SIG-M5 treated with dmso at 0.1 percent for 504 hours (cell line): ENCODE measurements at regions not wholly inside any gene's neighbourhood (a gene's known extent, or its start where the extent isn't known, plus 50 kb on each side); places are given as distances from the start of the nearest gene placed in this dataset.

Experiments
- DNase-seq: peaks from one replicate; lab custom pipeline; 2025; ENCODE audit not compliant: unreplicated experiment; lab: John Stamatoyannopoulos, UW

DNA sequence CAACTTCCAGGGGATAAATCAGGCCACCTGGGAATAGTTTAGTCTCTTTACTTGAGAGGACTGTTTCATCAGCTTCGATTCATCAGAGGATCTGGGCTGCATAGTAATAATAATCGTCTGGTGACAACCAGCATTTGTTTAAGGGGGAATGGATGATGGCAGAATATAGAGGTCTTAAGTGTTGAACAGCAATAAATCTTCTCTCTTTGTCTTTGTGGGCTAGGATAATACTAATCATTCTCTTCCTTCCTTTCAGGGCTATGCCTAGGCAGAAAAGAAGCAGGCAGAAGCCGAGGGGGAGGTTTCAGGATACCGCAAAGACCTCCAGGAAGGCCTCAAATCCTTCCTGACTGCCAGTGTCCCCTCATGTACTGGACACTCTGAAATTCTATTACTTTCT is 150.4 kb upstream of the GAREM1 start:
- DNase-seq = no peak

DNA sequence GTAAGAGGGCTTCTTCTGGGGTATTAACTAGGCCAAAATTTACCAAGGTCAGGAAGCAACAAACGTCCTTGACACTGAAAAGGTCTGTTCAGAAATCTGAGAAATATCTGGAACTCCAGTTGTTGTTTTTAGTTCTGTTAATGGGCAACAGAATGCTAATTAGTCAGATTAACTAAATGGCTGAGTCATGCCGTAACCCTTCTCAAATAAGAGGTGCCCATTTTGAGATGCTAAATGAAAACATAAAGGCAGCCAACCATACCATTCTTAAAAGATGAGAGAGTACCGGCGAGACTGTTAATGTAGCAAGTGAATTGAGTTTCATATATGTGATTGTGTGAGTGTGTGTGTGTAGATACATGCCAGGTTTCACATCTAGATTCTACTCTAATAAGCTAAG is 147.9 kb upstream of the GAREM1 start:
- DNase-seq = no peak

DNA sequence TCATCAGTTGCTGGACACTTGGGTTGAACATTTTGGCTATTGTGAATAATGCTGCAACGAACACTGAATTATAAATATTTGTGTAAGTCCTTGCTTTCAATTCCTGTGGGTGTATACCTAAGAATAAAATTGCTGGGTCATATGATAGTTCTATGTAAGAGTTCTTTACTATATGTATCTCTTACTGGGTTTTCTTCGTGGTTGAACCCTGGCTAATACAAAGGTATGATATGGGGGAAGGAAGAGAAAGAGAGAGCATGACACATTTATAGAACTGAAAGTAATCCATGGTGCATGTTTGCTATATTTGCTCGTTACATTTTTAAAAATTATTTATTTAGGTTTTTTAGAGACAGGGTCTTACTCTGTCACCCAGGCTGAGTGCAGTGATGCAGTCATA is 143.1 kb upstream of the GAREM1 start:
- DNase-seq = no peak

DNA sequence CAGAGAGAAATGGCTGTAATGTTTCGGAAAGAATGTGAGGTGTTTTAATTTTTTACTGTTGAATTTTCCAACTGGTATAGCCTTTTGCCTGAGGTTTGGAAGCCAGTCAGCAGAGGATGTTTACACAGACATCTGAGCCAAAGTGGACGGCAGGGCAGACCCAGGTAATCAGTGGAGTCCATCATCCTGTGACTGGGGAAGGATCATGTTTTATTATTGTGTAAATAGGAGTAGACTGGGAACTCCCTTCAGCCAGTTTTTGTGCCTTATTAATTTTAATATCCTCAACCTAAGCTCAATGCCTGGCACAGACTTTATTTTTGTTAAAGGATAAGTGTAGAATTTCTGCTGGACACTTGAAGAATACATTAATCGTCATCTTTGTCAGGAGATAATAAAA is 142.0 kb upstream of the GAREM1 start:
- DNase-seq = no peak

DNA sequence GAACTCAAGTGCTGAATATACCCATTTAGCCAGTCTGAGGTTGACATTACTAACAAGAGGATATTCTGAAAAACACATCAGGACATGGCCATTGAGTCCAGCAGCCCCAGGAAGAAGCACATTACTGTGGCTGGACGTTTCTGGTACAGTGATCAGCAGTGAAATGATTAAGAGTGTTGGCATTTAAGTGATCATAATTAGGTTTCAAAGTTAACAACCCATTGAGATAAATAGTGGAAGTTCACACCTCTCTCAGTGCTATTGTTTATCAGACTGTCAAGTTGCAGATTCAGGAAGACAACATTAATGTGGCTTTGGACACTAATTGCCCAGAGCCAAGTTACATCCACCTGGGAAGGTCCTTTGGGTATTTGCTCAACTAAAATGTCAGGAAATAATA is 139.5 kb upstream of the GAREM1 start:
- DNase-seq = no peak

DNA sequence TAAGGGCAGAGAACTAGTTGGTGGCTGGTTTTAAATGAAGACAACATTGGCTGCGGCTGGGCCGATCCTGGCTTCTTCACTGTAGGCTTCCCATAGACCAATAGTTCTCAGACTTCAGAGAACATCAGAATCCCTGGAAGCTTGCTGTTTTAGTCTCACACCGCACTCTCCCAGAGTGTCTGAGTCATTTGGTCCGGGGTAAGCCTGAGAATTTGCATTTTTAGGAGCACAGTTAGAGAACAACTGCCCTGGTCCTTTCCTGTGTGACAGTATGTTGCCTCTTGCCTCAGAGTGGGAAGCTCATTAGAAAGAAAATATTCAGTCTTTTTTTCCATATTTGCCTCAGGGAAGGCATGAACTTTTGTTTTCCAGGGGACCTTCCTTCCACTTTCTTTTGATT is 137.1 kb upstream of the GAREM1 start:
- no peak for DNase-seq

DNA sequence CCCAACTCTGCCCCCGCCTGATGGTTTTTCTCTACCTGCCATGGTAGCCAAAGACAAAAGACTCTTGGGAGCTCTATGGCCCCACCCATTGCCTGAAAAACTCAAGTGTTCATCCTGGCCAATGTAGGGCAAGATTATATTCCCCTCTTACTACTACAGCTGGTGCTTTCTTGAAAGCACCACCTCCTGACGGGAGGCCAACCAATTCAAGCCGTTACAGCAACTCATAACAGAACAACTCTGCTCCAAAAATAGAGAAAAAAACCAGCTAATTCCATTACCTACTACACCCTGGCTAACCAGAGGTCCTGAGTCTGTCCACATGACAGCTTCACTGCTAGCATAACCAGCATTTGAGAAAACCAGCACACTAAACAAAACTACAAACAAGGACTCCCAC is 127.5 kb upstream of the GAREM1 start:
- no peak for DNase-seq

DNA sequence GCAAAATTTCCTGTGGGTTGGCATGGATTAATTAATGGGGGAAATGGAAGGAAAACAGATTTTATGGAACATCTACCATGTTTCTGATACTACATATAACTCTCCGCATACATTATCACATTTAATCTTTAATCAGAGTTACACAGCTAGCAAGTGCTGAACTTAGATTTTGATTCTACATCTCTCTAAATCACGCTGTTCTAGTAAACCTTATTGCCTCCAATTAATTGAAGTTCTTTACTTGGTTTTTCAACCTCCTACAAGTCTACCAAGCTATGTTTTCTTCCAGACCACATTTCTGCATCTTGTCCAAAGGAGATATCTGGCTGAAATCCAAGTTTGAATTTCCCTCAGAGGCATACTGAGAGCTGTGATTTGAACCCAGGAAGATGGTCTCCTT is 125.8 kb upstream of the GAREM1 start:
- DNase-seq = no peak

DNA sequence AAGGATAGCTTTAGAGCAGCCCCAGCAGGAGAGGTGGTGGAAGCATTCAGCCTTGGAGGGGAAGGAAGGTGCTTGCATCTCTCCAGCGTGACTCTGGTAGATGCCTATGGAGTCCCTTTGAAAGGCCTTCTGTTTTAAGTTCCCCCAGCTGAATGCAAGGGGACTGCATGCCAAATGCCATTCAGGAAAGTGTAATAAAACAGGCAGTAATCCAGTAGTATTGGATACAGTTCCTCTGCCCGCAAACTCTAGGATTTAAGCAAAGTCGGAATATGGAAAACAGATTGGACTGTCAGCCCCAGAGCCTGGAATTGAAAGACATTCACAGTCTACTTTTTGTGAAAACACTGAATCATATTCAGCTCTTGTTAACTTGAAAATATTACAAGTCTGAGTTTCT is 125.2 kb upstream of the GAREM1 start:
- DNase-seq = no peak

DNA sequence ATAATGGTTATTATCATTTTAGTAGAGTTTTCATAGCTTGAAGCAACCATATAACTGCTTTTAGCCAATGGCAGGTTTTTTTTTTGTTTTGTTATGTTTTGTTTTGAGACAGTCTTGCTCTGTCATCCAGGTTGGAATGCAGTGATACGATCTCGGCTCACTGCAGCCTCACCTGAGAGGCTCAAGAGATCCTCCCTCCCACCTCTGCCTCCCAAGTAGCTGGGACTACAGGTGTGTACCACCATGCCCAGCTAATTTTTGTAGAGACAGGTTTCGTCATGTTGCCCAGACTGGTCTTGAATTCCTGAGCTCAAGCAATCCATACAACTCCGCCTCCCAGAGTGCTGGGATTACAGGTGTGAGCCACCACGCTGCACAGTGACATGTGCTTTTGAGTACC is 117.5 kb upstream of the GAREM1 start:
- DNase-seq = no peak

DNA sequence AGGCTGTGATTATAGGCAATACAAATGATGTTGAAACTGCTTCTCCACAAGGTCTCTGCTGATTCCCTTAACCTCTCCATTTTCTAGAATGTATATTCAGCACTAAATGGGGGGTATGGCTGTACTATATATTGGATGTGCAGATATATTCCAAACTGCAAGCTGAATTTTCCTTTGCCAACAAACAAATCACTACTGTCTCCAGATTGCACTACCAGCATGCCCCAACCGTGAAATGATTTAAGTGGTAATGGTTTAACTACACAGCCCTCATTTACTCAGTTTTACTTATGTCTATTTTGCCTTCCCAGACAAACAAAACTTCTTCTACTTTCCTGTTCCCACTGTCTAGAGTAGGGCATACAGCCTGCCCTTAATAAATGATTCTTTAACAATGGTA is 112.7 kb upstream of the GAREM1 start:
- DNase-seq = no peak

DNA sequence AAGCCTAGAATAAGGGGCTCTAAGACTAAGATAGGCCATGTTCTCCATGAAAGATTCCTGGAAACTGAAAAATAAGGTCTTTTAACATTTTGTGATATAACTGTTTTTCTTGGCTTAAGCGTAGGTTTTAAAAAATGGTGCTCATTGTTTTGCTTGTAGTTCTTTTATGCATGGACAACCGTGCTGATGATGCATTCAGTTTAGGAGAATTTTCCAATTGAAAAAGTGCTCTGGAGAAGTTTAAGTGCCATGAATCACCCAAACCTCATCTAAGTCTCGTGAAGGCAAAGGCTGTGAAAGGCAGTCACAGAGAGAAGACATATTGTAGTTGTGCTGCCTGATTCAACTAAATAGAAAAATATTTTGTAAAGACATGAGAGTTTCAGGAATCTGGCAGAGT is 111.8 kb upstream of the GAREM1 start:
- no peak for DNase-seq

DNA sequence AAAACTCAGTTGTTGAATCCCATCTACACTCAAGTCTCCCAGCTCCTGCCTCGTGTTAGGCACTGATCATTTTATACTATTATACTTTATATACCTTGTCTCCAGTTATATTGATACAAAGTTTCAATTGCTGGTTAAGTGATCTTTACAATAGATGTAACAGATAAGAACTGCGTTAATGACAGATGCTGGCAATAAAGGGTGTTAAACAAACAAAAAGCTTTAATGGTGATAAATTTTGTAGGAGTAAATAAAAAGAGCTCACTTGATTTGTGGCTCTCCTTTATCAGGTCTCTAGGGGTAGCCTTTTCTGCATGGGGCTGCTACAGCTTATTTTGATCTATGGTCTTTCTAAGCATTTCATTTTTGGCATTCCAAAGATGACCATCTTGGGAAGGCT is 106.9 kb upstream of the GAREM1 start:
- no peak for DNase-seq

DNA sequence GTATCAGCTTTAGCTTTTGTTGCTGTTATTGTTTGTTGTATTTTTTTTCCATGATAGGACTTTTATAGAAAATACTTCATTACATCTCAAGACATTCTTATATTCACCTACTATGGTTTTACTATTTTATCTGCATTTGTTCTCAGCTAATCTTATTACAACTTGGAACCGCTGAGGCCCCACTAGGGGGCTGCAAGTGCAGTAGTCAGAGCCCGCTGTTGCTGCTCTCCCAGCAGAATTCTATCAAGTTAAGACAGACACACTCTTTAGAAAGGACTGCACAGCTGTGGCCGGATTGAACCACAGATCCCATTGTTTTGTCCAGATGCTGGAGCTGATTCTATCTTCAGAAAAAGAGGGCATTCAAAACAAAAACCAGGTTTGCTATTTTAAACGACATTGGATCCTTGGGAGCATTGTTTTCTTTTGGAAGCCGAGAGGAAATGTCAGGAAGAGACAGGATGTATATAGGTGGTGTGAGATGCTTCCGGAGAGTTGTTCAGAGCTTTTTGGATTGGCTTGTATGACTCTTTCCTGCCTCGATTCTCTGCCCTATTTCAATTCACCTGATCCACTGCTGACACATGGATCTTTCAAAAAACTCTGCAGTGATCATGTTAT is 105.7 kb upstream of the GAREM1 start:
- DNase-seq = no peak

DNA sequence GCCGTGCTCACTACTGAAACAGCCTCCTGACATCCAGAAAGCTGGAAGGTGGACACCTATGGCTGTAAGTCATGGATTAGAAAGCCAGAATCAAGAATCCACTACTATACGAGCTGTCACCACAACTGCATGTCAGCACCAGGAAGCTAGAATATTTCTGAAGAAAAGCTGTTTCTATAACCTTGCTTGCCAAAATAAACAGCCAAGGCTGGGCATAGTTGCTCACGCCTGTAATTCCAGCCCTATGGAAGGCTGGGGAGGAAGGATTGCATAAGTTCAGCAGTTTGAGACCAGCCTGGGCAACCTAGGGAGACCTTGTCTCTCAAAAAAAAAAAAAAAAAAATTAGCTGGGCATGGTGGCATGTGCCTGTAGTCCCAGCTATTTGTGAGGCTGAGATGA is 96.3 kb upstream of the GAREM1 start:
- no peak for DNase-seq

DNA sequence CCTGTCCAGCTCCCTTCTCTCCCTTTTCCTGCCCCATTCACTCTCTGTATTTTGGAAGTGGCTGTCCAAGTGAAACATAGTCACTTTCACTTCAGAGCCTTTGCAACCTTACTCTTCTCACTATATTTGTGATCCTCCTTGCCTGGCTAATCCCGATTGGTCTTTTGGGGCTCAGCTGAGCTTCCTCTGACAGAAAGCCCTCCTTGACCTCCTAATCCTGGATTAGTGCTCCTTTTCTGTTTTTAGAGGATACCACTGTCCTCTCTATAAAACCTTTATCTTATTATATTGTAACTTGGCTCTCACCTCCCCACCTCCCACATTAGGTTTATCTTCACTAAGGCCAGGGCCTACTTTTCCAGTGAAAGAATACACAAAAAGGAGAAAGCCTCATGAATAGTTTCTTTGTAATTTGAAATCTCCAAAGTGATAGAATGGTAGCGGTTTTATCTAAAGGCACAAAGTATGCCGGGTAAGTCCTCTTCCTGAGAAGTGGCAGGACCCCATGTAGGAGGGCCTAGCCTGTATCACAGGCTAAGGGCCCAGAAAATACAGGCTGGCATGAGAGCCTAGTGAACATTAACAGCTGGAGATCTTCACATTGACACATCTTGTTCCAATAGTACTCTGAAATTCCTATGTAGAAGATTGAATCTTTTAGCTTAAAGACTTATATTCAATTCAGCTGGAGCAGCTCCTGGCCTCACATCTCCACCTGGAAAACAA is 83.1 kb upstream of the GAREM1 start:
- no peak for DNase-seq

DNA sequence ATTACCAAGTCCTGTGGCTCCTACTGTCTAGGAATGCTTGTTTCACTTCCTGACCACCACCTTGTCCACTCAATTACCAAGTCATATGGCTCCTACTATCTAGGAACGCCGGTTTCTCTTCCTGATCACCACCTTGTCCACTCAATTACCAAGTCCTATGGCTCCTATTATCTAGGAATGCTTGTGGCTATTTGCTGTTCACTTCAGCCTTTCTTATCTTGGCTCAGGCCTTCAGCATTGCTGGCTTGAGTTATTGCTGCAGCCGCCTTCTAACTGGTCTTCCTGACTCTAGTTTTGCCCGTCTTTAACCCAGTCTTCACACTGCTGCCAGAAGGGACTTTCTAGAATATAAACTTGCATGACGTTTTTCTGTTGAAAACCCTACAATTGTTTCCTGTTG is 82.5 kb upstream of the GAREM1 start:
- DNase-seq = no peak

DNA sequence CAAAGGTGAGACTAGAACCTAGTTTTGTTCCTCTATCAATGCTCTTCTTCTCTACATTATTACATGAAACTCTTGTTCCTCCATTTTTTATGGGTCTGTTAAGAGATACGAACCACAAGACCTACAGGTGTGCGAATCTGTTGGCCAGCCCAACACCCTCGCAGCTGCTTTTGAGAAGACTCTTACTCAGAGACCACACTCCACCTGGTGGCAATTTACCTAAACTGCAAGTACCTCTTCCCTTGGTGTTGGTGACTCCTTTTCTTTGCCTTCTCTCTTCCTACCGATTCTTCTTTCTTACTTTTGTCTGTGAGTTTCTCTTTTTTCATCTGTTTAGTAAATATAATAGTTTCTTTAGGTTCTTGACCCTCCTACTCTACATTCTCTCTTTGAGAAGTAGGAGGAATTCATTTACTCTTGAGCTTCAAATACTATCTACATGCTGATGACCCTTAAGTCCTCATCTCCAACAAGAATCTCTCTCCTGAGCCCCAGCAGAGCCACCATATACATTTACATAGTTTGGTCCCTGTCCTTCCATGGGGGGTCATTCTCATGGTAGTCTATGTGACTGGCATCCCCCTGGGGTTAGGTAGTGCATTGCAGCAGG is 81.8 kb upstream of the GAREM1 start:
- peak; percentile 56 for DNase-seq

DNA sequence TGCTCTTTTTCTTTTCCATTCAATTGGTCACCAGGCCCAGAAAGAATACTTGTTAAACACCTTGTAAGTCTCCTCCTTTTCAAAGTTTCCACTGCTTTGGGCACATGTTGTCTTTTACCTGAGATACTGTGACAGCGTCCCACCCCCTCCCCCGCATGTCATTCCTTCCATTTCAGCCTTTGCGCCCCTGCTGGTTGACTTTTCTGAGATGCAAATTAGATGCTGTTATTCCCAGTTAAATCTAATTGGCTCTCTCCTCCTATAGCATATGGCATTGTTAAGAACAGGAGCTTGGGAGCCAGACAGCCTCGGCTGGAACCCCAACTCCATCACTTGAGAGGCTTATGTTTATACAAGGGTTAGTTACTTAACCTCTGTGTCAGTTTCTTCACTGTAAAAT is 80.3 kb upstream of the GAREM1 start:
- no peak for DNase-seq

DNA sequence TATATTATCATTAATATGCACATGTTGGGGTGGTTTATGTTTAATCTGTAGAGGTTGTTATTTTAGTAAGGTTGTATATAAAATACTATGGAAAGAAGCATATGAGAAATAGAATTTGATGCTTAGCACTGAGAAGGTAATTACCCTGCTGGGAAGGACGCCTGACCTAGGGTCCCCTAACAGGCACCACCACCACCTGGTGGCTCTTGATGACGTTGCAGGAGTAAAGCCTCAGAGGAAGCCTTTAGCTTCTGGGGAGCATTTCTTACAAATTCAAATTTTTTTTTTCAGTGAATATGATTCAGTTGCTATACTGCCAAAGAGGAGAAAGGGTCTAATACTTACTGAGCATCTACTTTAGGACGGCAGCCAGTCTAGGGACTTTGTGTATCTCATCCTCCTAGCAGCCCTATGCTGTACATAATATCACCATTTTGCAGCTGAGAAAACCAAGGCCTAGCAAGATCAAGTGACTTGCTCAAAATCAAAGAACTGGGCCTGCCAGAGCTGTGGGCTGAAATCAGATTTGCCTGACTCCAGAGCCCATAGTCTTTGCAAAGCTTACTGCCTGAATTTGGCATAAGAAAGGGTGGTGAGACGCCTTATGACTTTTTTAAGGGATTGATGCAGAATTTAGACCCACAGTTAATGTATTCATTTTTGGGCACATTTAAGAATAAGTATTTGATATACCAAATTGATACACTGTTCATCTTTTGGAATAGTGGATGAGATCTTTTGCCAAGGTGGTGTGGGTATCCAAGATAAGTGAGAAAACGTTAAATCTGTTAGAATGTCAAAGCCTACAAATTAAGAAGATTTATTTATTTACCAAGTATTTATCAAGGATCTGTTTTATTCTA is 78.8 kb upstream of the GAREM1 start:
- peak; percentile 17 for DNase-seq

DNA sequence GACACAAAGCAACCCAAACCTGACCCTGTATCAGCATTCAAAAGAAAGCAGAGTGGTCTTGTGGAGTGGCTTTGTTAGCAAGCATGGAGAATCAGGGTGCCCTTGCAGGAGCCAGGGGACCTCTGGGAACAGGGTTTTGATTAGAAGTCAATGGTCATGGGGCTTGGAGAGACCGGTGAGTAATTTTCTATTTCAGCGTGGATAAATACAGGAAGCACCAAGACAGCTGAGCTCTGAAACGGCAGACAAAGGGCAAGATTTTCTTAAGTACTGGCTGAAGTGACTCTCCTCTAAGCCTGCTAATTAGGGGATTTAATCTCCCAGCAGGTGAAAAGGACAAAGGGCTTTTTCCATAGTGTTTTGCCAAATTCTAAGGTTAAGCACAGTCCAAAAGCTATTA is 78.0 kb upstream of the GAREM1 start:
- no peak for DNase-seq

DNA sequence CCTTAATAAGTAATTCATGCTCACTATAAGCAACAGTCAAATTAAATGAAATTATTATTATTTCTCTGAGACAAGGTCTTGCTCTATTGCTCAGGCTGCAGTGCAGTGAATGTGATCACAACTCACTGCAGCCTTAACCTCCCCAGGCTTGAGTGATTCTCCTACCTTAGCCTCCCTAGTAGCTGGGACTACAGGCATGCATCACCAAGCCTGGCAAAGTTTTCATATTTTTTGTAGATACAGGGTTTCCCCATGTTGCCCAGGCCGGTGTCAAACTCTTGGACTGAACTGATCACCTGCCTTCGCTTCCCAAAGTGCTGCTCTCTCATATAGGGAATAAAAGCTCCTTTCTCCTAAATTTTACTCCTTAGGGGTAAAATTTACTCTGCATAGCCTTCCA is 74.9 kb upstream of the GAREM1 start:
- no peak for DNase-seq
